IMR-90 (cell line): ENCODE measurements at regions not wholly inside any gene's neighbourhood (a gene's known extent, or its start where the extent isn't known, plus 50 kb on each side); places are given as distances from the start of the nearest gene placed in this dataset.

Experiments
- BHLHE40 ChIP-seq: fragments of 150-350 bp; IDR thresholded peaks from 2 replicates; pipeline ENCODE4 v1.6.1; 2016; ENCODE audit warnings: mild to moderate bottlenecking, low read depth, low read length
- POLR2A ChIP-seq: IDR thresholded peaks from 2 replicates; pipeline ENCODE4 v1.6.1; 2012; ENCODE audit warnings: mild to moderate bottlenecking, low read depth, low read length
- TF ChIP-seq, protein P1 (sequence below): conservative IDR thresholded peaks from 2 replicates; pipeline ENCODE4 v1.5.1; 2012; ENCODE audit warnings: mild to moderate bottlenecking, low read depth, low read length, improper control_type of control experiment
- TF ChIP-seq, protein P2 (sequence below): fragments of 150-350 bp; IDR thresholded peaks from 2 replicates; pipeline ENCODE4 v1.6.1; 2017; ENCODE audit warnings: mild to moderate bottlenecking, antibody characterized with exemption, low read length, low read depth

GRCh38 chr20:19812056-19812455 is 54.0 kb downstream of the RIN2 start:
- TF ChIP-seq, protein P1, sequence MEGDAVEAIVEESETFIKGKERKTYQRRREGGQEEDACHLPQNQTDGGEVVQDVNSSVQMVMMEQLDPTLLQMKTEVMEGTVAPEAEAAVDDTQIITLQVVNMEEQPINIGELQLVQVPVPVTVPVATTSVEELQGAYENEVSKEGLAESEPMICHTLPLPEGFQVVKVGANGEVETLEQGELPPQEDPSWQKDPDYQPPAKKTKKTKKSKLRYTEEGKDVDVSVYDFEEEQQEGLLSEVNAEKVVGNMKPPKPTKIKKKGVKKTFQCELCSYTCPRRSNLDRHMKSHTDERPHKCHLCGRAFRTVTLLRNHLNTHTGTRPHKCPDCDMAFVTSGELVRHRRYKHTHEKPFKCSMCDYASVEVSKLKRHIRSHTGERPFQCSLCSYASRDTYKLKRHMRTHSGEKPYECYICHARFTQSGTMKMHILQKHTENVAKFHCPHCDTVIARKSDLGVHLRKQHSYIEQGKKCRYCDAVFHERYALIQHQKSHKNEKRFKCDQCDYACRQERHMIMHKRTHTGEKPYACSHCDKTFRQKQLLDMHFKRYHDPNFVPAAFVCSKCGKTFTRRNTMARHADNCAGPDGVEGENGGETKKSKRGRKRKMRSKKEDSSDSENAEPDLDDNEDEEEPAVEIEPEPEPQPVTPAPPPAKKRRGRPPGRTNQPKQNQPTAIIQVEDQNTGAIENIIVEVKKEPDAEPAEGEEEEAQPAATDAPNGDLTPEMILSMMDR, result no peak
- no peak for TF ChIP-seq BHLHE40
- TF ChIP-seq POLR2A, result no peak
- TF ChIP-seq, protein P2, sequence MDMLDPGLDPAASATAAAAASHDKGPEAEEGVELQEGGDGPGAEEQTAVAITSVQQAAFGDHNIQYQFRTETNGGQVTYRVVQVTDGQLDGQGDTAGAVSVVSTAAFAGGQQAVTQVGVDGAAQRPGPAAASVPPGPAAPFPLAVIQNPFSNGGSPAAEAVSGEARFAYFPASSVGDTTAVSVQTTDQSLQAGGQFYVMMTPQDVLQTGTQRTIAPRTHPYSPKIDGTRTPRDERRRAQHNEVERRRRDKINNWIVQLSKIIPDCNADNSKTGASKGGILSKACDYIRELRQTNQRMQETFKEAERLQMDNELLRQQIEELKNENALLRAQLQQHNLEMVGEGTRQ, result no peak
